ENCODE measurements at regions not wholly inside any gene's neighbourhood (a gene's known extent, or its start where the extent isn't known, plus 50 kb on each side); places are given as distances from the start of the nearest gene placed in this dataset.
"Not testable (repeated sequence)": the region's sequence is repeated elsewhere in the genome, so short reads cannot be mapped to it uniquely, and the experiment has no call there.

- DNase-seq = no peak
These were observed 78.2 kb downstream of the HACD1 start for GRCh38 chr10:17538941-17539340.

- DNase-seq = no peak
These were observed 79.9 kb downstream of the HACD1 start for GRCh38 chr10:17537281-17537680.

- DNase-seq = no peak
These were observed 81.0 kb downstream of the HACD1 start for GRCh38 chr10:17536221-17536620.

- no peak for DNase-seq
These were observed 79.3 kb upstream of the ST8SIA6 start for GRCh38 chr10:17533731-17534130.

GRCh38 chr10:17528306-17528862, 74.0 kb upstream of the ST8SIA6 start:
- DNase-seq = peak; percentile 51

- peak; percentile 87 for DNase-seq
These were observed 73.2 kb upstream of the ST8SIA6 start for GRCh38 chr10:17527514-17528146.

- DNase-seq = not testable (repeated sequence)
These were observed 72.2 kb upstream of the ST8SIA6 start for GRCh38 chr10:17526571-17526970.

GRCh38 chr10:17523917-17524316, 69.5 kb upstream of the ST8SIA6 start:
- DNase-seq = no peak

GRCh38 chr10:17523246-17523753, 68.9 kb upstream of the ST8SIA6 start:
- DNase-seq = no peak

DNA sequence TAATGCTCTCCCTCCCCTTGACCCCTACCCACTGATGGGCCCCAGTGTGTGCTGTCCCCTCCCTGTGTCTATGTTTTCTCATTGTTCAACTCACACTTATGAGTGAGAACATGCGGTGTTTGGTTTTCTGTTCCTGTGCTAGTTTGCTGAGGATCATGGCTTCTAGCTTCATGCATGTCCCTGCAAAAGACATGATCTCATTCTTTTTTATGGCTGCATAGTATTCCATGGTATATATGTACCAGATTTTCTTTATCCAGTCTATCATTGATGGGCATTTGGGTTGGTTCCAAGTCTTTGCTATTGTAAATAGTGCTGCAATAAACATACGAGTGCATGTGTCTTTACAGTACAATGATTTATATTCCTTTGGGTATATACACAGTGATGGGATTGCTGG, 67.9 kb upstream of the ST8SIA6 start:
- DNase-seq = not testable (repeated sequence)

GRCh38 chr10:17519457-17519856, 65.1 kb upstream of the ST8SIA6 start:
- no peak for DNase-seq

GRCh38 chr10:17518338-17518737, 63.9 kb upstream of the ST8SIA6 start:
- no peak for DNase-seq

DNA sequence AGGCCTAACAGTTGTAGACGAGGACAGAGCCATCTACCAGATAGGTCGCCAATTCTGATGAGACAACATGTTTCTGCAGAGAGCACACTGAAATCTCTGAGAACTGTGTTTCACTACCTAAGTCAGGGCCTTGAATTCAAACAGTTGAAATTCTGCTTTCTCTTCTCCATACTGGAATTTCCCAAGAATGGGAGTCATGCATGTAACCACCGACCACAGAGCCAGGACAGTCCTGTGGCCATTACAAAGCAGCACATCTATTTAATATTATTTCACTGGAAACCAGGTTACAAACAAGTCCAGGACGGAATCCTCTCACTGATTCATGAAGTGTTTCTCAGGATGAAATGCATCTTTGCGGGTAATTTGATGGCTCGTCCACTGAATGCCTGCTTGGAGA, 62.0 kb upstream of the ST8SIA6 start:
- DNase-seq = peak; percentile 24

DNA sequence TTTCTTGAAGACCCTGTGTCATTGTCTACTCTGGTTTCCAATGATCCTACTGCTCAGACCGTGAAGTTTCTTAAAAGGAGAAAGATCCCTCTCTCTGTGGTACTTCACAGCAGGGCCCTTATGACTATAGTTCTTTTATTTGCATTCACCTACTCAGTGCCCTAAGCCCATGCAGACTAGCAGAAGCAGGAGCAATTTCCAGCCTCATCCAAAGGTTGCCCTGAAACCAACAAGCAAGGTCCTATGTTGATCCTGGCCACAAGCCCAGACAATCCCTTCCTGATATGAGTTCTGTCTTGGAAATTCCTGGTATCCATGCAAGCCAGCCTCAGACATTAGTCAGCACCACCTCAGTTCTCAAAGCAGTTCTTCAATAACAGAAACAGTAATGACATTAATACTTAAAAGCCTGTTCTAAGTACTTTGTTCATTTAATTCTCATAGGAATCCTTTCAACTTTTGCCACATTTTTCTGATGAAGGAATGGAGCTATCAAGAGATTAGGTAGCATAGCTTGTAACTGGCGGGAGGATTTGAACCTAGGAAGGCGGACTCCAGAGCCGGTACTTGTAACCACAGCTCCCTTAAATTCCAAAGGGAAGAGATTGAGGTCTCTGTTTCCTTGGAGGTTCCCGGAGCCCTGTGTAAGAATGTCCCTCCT, 58.1 kb upstream of the ST8SIA6 start:
- DNase-seq = peak; percentile 99

DNA sequence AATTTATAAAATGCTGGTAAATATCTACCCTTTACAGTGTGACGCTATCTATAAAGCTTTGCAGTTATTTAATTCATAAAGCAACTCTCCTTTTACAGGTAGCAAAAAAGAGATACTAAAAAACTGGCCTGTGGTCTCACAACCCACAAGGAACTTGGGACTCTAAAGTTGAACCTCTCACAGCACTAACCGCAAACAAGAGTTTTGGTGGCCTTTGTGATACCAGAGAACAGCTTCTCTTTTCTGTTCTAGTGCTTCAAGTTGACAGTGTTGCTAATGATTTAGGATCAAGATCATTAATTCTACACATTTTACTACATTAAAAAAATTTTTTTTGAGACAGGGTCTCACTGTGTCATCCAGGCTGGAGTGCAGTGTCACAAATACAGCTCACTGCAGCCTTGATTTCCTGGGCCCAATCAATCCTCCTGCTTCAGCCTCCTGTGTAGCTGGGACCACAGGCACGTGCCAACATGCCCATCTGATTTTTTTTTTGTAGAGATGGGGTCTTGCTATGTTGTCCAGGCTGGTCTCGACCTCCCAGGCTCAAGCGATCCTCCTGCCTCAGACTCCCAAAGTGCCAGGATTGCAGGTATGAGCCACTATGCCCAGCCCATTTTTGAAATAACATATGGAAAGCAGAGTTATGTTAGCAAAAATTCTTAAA, 56.0 kb upstream of the ST8SIA6 start:
- no peak for DNase-seq

DNA sequence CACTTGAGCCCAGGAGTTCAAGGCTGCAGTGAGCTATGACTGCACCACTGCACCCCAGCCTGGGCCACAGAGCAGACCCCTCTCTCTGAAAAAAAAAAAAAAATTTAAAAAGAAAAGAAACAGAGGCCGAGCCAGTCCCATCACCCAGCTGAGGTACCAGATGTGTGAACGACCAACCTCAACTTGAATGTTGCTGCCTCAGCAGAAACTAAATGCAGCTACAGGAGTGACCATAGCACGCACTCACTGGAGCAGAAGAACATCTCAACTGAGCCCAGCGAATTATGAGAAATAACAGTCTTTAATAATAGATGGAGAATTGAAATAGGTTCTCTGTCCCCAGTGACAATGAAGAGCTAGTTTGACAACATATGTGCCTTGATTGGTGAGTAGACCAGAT, 53.1 kb upstream of the ST8SIA6 start:
- DNase-seq = no peak

GRCh38 chr10:17506856-17507471, 52.6 kb upstream of the ST8SIA6 start:
- DNase-seq = no peak

- DNase-seq = no peak
These were observed 52.0 kb upstream of the ST8SIA6 start for GRCh38 chr10:17506390-17506789.

DNA sequence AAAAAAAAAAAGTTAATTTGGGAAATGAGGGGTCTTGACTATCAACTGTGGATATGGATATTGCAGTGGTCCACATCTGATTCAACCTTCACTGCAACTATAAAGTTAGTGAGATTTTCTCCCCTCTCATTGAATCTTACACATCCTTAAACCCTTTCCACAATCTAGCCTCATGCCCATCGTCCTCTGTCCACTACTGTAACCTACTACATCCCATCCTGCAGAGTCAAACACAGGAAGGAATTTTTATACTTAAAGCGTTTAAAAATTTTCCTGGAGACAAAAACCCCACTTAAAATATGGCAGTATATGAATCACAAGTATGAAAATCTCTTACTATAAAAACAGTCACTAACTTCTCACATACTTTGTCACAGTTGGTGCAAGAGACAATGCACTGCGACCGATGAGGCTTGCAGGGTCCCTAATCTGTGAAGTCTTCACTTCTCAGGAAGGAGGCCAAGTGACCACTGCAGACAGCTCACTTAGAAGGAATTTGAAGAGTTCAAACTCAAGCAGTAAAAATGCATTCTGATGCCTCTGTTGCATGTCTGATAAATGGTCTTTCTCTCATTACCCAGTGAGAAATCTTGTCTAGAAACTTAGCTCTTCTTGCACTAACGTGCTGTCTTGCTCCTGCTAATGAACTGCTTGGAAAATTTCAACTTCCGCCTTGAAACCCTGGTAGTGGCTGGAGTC, 50.3 kb upstream of the ST8SIA6 start:
- DNase-seq = peak; percentile 96
